ENCODE measurements at regions not wholly inside any gene's neighbourhood (a gene's known extent, or its start where the extent isn't known, plus 50 kb on each side); places are given as distances from the start of the nearest gene placed in this dataset.

- H3K27ac ChIP-seq (ENCODE audit: low read depth, low read length, poor library complexity, severe bottlenecking), result no peak overlapping the region
- no peaks in the 10 kb centered on the region for H3K9me2 ChIP-seq (ENCODE audit: low read depth, low read length)
- no peaks in the 10 kb centered on the region for H3K4me1 ChIP-seq (ENCODE audit: insufficient read depth, low read length, severe bottlenecking)
- H3K9me3 ChIP-seq (ENCODE audit: low read length), result no peaks in the 10 kb centered on the region
- no peak overlapping the region for H3K4me2 ChIP-seq (ENCODE audit: low read length)
- no peaks in the 10 kb centered on the region for H3F3A ChIP-seq (ENCODE audit: insufficient read depth, low read length)
- H3K79me2 ChIP-seq (ENCODE audit: insufficient read depth, low read length), result no peaks in the 10 kb centered on the region
- peaks cover 5% of the 10 kb centered on the region; the same call in 1 of the 2 replicates for H3K27me3 ChIP-seq (ENCODE audit: insufficient read depth, low read length)
- no peak overlapping the region for H2AFZ ChIP-seq (ENCODE audit: low read length)
- no peak for TF ChIP-seq EZH2 (IDR thresholded peaks at IDR 0.05; ENCODE audit: borderline replicate concordance, low read length)
- no peak for TF ChIP-seq CTCF (IDR thresholded peaks at IDR 0.05; ENCODE audit: low read length)
- H4K20me1 ChIP-seq (ENCODE audit: insufficient read depth, low read length), result no peaks in the 10 kb centered on the region
- H3K4me3 ChIP-seq (ENCODE audit: low read depth, low read length, poor library complexity, severe bottlenecking), result no peak overlapping the region
- no peaks in the 10 kb centered on the region for H3K36me3 ChIP-seq (ENCODE audit: insufficient read depth, low read length)
- no peak overlapping the region for H3K9ac ChIP-seq (ENCODE audit: low read length)
Measured at GRCh38 chr20:50429412-50429811, 80.8 kb upstream of the PTPN1 start.

- TF ChIP-seq CTCF (IDR thresholded peaks at IDR 0.05; ENCODE audit: low read length) (no peak), EZH2 (IDR thresholded peaks at IDR 0.05; ENCODE audit: borderline replicate concordance, low read length) (no peak)
- Histone ChIP-seq H3K4me2 (ENCODE audit: low read length) (no peak overlapping the region), H3K36me3 (ENCODE audit: insufficient read depth, low read length) (no peaks in the 10 kb centered on the region), H3K27me3 (ENCODE audit: insufficient read depth, low read length) (peaks cover 5% of the 10 kb centered on the region; the same call in 1 of the 2 replicates), H3K4me3 (ENCODE audit: low read depth, low read length, poor library complexity, severe bottlenecking) (no peak overlapping the region), H2AFZ (ENCODE audit: low read length) (no peak overlapping the region), H3K4me1 (ENCODE audit: insufficient read depth, low read length, severe bottlenecking) (no peaks in the 10 kb centered on the region), H3K9me2 (ENCODE audit: low read depth, low read length) (no peaks in the 10 kb centered on the region), H3K9me3 (ENCODE audit: low read length) (no peaks in the 10 kb centered on the region), H4K20me1 (ENCODE audit: insufficient read depth, low read length) (no peaks in the 10 kb centered on the region), H3K9ac (ENCODE audit: low read length) (no peak overlapping the region), H3F3A (ENCODE audit: insufficient read depth, low read length) (no peaks in the 10 kb centered on the region), H3K79me2 (ENCODE audit: insufficient read depth, low read length) (no peaks in the 10 kb centered on the region), H3K27ac (ENCODE audit: low read depth, low read length, poor library complexity, severe bottlenecking) (no peak overlapping the region)
Measured at GRCh38 chr20:50431066-50431450, 79.1 kb upstream of the PTPN1 start.

- Histone ChIP-seq H3K9me2 (ENCODE audit: low read depth, low read length) (no peaks in the 10 kb centered on the region), H3K9ac (ENCODE audit: low read length) (no peak overlapping the region), H4K20me1 (ENCODE audit: insufficient read depth, low read length) (no peaks in the 10 kb centered on the region), H3K27me3 (ENCODE audit: insufficient read depth, low read length) (0 out of 2 replicates have a peak, but pooled peaks cover under 1% of the 10 kb centered on the region), H3K4me3 (ENCODE audit: low read depth, low read length, poor library complexity, severe bottlenecking) (no peak overlapping the region), H2AFZ (ENCODE audit: low read length) (no peak overlapping the region), H3K27ac (ENCODE audit: low read depth, low read length, poor library complexity, severe bottlenecking) (no peak overlapping the region), H3K36me3 (ENCODE audit: insufficient read depth, low read length) (no peaks in the 10 kb centered on the region), H3K4me2 (ENCODE audit: low read length) (no peak overlapping the region), H3F3A (ENCODE audit: insufficient read depth, low read length) (no peaks in the 10 kb centered on the region), H3K79me2 (ENCODE audit: insufficient read depth, low read length) (no peaks in the 10 kb centered on the region), H3K4me1 (ENCODE audit: insufficient read depth, low read length, severe bottlenecking) (no peaks in the 10 kb centered on the region), H3K9me3 (ENCODE audit: low read length) (no peaks in the 10 kb centered on the region)
- no peak for TF ChIP-seq EZH2 (IDR thresholded peaks at IDR 0.05; ENCODE audit: borderline replicate concordance, low read length)
- no peak for TF ChIP-seq CTCF (IDR thresholded peaks at IDR 0.05; ENCODE audit: low read length)
Measured at GRCh38 chr20:50433001-50433761, 77.0 kb upstream of the PTPN1 start.
